IPS DF 6.9 (cell line): ENCODE measurements at regions not wholly inside any gene's neighbourhood (a gene's known extent, or its start where the extent isn't known, plus 50 kb on each side); places are given as distances from the start of the nearest gene placed in this dataset.

Experiments used
- DNase-seq: peaks from one replicate; pipeline ENCODE4 v3.0.0-alpha.2; 2013; ENCODE audit warnings: low read depth, low spot score
- H3K27ac ChIP-seq: one replicate; pipeline ENCODE4 v1.5.1; 2013; ENCODE audit warnings: low read length, control low read depth
- H3K27me3 ChIP-seq: 2 replicates; pipeline ENCODE4 v1.6.1; 2013; ENCODE audit warnings: mild to moderate bottlenecking, low read length; ENCODE audit not compliant: control insufficient read depth, insufficient read depth
- H3K36me3 ChIP-seq: 2 replicates; pipeline ENCODE4 v1.6.1; 2013; ENCODE audit warnings: low read length; ENCODE audit not compliant: control insufficient read depth, insufficient read depth
- H3K4me1 ChIP-seq: 2 replicates; pipeline ENCODE4 v1.6.1; 2013; ENCODE audit warnings: low read length; ENCODE audit not compliant: control insufficient read depth, insufficient read depth
- H3K4me3 ChIP-seq: 2 replicates; pipeline ENCODE4 v1.5.1; 2013; ENCODE audit warnings: mild to moderate bottlenecking, low read length
- H3K9me3 ChIP-seq: 2 replicates; pipeline ENCODE4 v1.6.1; 2013; ENCODE audit warnings: low read length, inconsistent platforms; ENCODE audit not compliant: control insufficient read depth, insufficient read depth
- WGBS: extraction: QIAGEN DNeasy Blood & Tissue Kit; methylation state at CpG from one replicate; pipeline ENCODE4 v1.1.7; 2013; ENCODE audit warnings: mixed read lengths, missing lambda C conversion rate; ENCODE audit not compliant: insufficient read length, insufficient coverage; 5-methylcytosine and 5-hydroxymethylcytosine counted together

DNA sequence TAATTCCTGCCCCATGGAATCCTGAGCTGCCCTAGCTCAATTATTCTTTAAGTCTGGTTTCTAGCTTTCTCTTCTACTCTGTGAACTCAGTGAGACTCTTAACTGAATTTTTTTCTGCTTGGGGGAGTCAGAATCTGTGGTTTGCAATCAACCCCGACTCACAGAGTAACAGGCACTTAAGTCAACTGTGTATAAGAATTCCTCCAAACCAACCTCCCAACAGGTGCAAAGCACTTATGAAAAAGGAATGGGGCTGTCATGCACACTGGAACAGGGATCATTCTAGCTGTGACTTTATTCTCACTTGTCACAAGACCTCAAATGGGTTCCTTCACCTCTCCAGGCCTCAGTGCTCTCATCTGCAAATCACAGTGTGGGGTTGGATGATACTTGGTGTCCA, 60.3 kb upstream of the SYT6 start:
- Histone ChIP-seq H3K27ac (no peak overlapping the region), H3K4me1 (no peaks in the 10 kb centered on the region), H3K9me3 (no peaks in the 10 kb centered on the region), H3K27me3 (no peaks in the 10 kb centered on the region), H3K36me3 (no peaks in the 10 kb centered on the region), H3K4me3 (no peak overlapping the region)
- WGBS: no CpG with 5 or more reads among the region's 1 CpG
- no peak for DNase-seq

GRCh38 chr1:114209971-114210370, 56.3 kb upstream of the SYT6 start:
- Histone ChIP-seq H3K4me1 (no peaks in the 10 kb centered on the region), H3K9me3 (no peaks in the 10 kb centered on the region), H3K27me3 (no peaks in the 10 kb centered on the region), H3K4me3 (no peak overlapping the region), H3K36me3 (no peaks in the 10 kb centered on the region), H3K27ac (no peak overlapping the region)
- no CpG with 5 or more reads among the region's 5 CpGs for WGBS
- DNase-seq: no peak

- H3K9me3 ChIP-seq: no peaks in the 10 kb centered on the region
- H3K27ac ChIP-seq: no peak overlapping the region
- WGBS: no CpG with 5 or more reads among the region's 4 CpGs
- no peaks in the 10 kb centered on the region for H3K36me3 ChIP-seq
- no peaks in the 10 kb centered on the region for H3K27me3 ChIP-seq
- H3K4me3 ChIP-seq: no peak overlapping the region
- no peak for DNase-seq
- H3K4me1 ChIP-seq: no peaks in the 10 kb centered on the region
Measured at GRCh38 chr1:114208714-114209113, 55.0 kb upstream of the SYT6 start.

GRCh38 chr1:114208106-114208505, 54.4 kb upstream of the SYT6 start:
- DNase-seq: no peak
- Histone ChIP-seq H3K27me3 (no peaks in the 10 kb centered on the region), H3K27ac (no peak overlapping the region), H3K4me1 (no peaks in the 10 kb centered on the region), H3K4me3 (no peak overlapping the region), H3K36me3 (no peaks in the 10 kb centered on the region), H3K9me3 (no peaks in the 10 kb centered on the region)
- no CpG with 5 or more reads among the region's 4 CpGs for WGBS

GRCh38 chr1:114207635-114208034, 54.0 kb upstream of the SYT6 start:
- no peaks in the 10 kb centered on the region for H3K9me3 ChIP-seq
- WGBS: no CpG with 5 or more reads among the region's 11 CpGs
- H3K27me3 ChIP-seq: no peaks in the 10 kb centered on the region

DNA sequence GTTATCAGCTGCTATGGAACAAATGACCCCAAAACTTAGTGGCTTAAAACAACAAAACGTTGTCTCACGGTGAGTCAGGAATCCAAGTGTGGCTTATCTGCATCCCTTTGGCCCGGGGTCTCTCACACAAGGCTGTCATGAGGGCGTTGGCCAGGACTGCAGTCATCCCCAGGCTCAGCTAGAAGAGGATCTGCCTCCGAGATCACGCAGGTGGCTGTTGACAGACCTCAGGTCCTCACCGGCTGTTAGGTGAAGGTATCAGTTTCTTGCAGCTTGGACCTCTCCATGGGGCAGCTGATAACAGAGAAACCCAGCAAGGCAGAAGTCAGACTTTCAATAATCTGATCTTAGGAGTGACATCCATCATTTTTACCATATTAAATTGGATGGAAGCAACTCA, 52.7 kb upstream of the SYT6 start:
- no peak for DNase-seq
- no peaks in the 10 kb centered on the region for H3K4me1 ChIP-seq
- H3K9me3 ChIP-seq: no peaks in the 10 kb centered on the region
- no peaks in the 10 kb centered on the region for H3K27me3 ChIP-seq
- H3K36me3 ChIP-seq: no peaks in the 10 kb centered on the region
- H3K27ac ChIP-seq: no peak overlapping the region
- no CpG with 5 or more reads among the region's 7 CpGs for WGBS
- H3K4me3 ChIP-seq: no peak overlapping the region

More at GRCh38 chr1:114207635-114208034, 54.0 kb upstream of the SYT6 start:
- DNase-seq: no peak
- no peak overlapping the region for H3K4me3 ChIP-seq
- no peaks in the 10 kb centered on the region for H3K4me1 ChIP-seq
- no peak overlapping the region for H3K27ac ChIP-seq
- H3K36me3 ChIP-seq: no peaks in the 10 kb centered on the region

DNA sequence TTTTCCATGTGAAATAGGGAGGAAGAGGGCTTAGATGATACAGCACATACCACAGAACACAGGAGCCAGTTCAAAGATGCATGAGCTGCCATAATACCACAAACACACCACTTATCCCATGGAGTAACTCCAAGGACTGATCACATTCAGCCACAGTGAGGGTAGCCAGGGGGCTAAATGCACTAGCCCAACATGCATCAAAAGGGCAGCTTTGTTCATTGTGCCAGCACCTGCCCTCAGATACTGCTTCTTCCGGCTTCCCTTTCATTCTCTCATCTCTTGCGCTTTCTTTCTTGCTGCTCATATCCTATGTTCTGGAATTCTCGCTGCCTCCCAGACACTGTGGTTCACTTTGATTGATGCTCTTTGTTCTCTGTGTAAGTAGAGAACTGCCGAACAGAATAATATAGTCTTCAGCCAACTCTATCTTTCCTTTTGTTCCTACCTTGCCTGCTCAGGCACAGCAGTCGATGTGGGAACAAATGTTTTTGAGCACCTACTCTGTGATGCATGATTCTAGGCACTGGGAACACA, 50.0 kb upstream of the SYT6 start:
- no peak overlapping the region for H3K27ac ChIP-seq
- no CpG with 5 or more reads among the region's 5 CpGs for WGBS
- no peaks in the 10 kb centered on the region for H3K27me3 ChIP-seq

More for the DNA sequence above, 50.0 kb upstream of the SYT6 start:
- H3K4me3 ChIP-seq: no peak overlapping the region
- no peak for DNase-seq
- H3K36me3 ChIP-seq: no peaks in the 10 kb centered on the region
- H3K4me1 ChIP-seq: no peaks in the 10 kb centered on the region
- no peaks in the 10 kb centered on the region for H3K9me3 ChIP-seq
